ENCODE measurements at regions not wholly inside any gene's neighbourhood (a gene's known extent, or its start where the extent isn't known, plus 50 kb on each side); places are given as distances from the start of the nearest gene placed in this dataset.

DNA sequence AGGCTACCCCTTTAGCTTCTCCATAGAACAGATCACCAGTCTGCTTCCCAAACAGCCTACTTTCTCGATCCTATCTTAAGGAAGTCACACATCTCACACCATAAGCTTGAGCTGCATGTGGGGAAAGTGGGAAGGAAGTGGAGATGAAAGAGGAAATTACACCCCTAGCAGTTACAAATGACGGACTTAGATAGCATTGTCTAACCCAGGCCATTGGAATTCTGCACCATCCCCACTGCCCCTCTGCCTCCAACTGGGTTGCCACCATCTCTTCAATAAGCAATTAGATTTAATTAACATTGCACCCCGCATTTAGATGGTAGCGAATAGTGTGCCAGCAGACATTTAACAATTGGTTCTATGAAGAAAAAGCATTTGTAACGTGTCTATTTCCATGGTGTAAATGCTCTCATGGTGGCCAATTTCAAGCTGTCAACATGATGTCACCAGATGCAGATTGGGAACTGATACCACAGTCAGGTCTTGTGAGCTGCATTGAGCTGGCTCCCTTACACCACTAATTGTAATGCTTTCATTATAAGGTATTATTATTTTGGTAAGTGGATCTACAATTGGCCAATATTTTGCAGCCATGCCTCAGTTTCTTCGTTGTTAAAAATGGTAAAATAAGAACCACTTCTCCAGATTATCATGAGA, 124.7 kb downstream of the CD24 start:
- 67 to 76% methylated on average over 6 of the region's 6 CpGs for WGBS, 2 donors
- Histone ChIP-seq H3K4me3 (no peak overlapping the region), H3K36me3 (no peaks in the 10 kb centered on the region), H3K9me3 (peaks cover 0 to 9% (median 0%) of the 10 kb centered on the region in 3 donors), H3K27me3 (no peaks in the 10 kb centered on the region), H3K27ac (no peak overlapping the region), H3K4me1 (peaks cover 0 to 7% (median 0%) of the 10 kb centered on the region in 3 donors)
- DNase-seq: no peak
- no peak for TF ChIP-seq POLR2A (IDR thresholded peaks at IDR 0.05)
- TF ChIP-seq, protein P1, sequence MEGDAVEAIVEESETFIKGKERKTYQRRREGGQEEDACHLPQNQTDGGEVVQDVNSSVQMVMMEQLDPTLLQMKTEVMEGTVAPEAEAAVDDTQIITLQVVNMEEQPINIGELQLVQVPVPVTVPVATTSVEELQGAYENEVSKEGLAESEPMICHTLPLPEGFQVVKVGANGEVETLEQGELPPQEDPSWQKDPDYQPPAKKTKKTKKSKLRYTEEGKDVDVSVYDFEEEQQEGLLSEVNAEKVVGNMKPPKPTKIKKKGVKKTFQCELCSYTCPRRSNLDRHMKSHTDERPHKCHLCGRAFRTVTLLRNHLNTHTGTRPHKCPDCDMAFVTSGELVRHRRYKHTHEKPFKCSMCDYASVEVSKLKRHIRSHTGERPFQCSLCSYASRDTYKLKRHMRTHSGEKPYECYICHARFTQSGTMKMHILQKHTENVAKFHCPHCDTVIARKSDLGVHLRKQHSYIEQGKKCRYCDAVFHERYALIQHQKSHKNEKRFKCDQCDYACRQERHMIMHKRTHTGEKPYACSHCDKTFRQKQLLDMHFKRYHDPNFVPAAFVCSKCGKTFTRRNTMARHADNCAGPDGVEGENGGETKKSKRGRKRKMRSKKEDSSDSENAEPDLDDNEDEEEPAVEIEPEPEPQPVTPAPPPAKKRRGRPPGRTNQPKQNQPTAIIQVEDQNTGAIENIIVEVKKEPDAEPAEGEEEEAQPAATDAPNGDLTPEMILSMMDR (IDR thresholded peaks at IDR 0.05): no peak
- intact Hi-C loops (cut with DNase I): no loop called here

DNA sequence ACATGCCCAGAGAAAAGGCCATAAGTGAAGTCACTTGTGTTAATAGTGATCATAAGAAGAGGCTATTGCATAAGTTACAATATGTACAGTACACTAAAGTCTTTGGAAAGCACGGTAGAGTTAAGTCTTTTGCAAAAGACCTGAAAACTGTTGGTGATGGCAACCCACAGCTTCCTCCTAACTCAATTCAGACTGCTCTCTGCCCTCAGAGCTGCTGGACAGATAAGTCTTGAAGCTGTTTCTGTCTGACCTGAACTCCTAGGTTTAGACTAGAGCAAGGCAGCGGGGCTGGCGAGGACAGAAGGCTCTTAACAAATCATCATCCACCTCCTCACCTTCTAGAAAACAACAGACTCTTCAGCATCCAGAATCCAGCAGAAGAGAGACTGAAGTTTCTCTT, 125.4 kb downstream of the CD24 start:
- H3K4me1 ChIP-seq: peaks cover 0 to under 1% (median 0%) of the 10 kb centered on the region in 3 donors
- intact Hi-C loops (cut with DNase I): no loop called here
- no peak overlapping the region for H3K4me3 ChIP-seq
- H3K27me3 ChIP-seq: no peaks in the 10 kb centered on the region
- no peak overlapping the region for H3K27ac ChIP-seq
- no peaks in the 10 kb centered on the region for H3K36me3 ChIP-seq
- H3K9me3 ChIP-seq: peaks cover 0 to 9% (median 0%) of the 10 kb centered on the region in 3 donors
- 54 to 75% methylated on average over 3 of the region's 3 CpGs for WGBS, 2 donors
- DNase-seq: no peak
- TF ChIP-seq, protein P1 (IDR thresholded peaks at IDR 0.05): no peak
- no peak for TF ChIP-seq POLR2A (IDR thresholded peaks at IDR 0.05)

DNA sequence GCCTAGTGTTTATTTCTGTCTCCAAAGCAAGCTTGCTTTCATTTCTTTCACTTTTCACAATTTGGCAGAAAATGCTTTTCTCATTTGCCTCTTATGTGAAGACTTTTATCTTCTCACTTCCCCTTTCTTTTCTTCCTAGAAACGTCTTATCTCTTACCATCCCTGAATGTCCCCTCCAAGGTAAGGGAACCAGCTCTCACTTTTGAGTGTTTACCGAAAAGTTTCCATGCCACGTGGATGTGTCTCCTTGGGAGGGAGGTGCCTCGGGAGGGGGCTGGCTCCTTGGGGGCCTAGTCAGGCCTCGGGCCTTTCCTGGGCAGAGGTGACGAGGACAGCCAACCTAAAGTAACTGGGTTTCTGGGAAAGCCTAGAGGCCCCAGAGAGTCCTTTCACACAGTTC, 127.4 kb downstream of the CD24 start:
- no peaks in the 10 kb centered on the region for H3K27me3 ChIP-seq
- WGBS, 2 donors: 74 to 76% methylated on average over 3 to 6 of the region's 6 CpGs
- DNase-seq: no peak
- H3K27ac ChIP-seq: no peak overlapping the region
- no peak overlapping the region for H3K4me3 ChIP-seq
- H3K4me1 ChIP-seq: no peaks in the 10 kb centered on the region
- no peaks in the 10 kb centered on the region for H3K36me3 ChIP-seq
- no peak for TF ChIP-seq POLR2A (IDR thresholded peaks at IDR 0.05)
- TF ChIP-seq, protein P1 (IDR thresholded peaks at IDR 0.05): no peak
- intact Hi-C loops (cut with DNase I): no loop called here
- H3K9me3 ChIP-seq: peaks cover 0 to 2% (median 0%) of the 10 kb centered on the region in 3 donors

DNA sequence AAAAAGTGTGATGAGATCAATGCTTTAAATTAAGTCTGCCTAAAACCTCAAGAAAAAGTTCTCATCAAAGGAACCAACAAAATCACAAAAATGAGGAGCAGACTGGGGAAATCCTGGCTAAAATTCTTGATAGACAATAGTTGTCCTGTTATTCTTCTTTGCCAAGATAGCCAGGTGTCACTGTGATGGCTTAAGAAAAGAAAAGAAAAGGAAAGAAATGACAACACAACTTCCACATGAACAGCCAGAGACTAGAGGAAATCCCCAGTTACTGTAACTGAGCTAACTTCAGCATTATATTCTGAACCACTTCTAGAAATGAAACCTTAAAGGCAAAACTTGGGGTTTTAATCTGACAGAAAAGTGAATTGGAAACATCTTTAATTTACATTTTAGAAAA, 129.6 kb downstream of the CD24 start:
- no peaks in the 10 kb centered on the region for H3K9me3 ChIP-seq
- no peak overlapping the region for H3K4me3 ChIP-seq
- H3K4me1 ChIP-seq: no peaks in the 10 kb centered on the region
- no peak overlapping the region for H3K27ac ChIP-seq
- no peak for DNase-seq
- TF ChIP-seq, protein P1 (IDR thresholded peaks at IDR 0.05): no peak
- TF ChIP-seq POLR2A (IDR thresholded peaks at IDR 0.05): no peak
- H3K27me3 ChIP-seq: no peaks in the 10 kb centered on the region
- intact Hi-C loops (cut with DNase I): no loop called here
- H3K36me3 ChIP-seq: no peaks in the 10 kb centered on the region

DNA sequence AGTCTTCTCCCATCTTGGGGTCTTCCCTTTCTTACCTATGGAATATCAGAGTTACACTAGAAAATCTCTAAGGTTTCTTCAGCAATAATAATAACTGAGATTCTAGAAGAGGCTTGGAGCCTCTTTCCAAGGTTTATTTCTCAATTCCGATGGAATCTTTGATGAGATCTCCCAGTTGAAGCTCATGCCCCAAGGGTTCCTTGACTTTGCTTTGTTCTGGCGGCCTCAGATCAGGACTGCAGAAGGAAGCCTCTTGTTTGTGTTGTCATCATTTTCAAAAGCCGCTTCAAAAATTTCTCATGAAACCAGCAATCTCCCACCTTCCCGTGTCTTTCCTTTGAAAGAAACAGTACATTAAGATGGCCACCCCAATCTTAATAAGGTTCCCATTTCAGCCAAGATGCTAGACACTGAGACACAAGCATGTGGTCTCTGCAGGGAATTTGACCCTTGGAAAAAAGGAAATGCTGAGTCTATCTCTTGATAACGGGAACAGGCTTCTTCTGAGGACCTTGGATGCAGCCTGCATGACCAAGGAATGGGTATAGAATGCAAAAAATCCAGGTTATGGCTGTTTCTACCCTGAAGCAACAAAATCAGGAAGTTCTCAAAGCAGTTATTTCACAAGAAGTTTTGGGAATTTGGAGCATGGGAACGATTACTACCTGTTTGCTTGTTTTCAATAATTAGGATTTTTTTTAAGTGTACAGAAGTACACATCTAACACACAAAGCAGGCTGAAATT, 141.6 kb downstream of the CD24 start:
- intact Hi-C loops (cut with DNase I): no loop called here
- Histone ChIP-seq H3K4me3 (no peak overlapping the region), H3K36me3 (no peaks in the 10 kb centered on the region), H3K4me1 (no peaks in the 10 kb centered on the region), H3K9me3 (no peaks in the 10 kb centered on the region), H3K27me3 (no peaks in the 10 kb centered on the region), H3K27ac (no peak overlapping the region)
- WGBS, 2 donors: 77 to 81% methylated on average over 5 to 6 of the region's 6 CpGs
- no peak for TF ChIP-seq POLR2A (IDR thresholded peaks at IDR 0.05)
- no peak for DNase-seq

All from esophagus squamous epithelium (tissue), 5 donors.